Activated naive CD4-positive, alpha-beta T cell treated with Interleukin-2 at 50 U/mL for 16 hours (primary cell): ENCODE measurements at regions not wholly inside any gene's neighbourhood (a gene's known extent, or its start where the extent isn't known, plus 50 kb on each side); places are given as distances from the start of the nearest gene placed in this dataset.

Source experiments
- DNase-seq: peaks from one replicate; pipeline ENCODE4 v3.0.0-alpha.2; 2020

DNA sequence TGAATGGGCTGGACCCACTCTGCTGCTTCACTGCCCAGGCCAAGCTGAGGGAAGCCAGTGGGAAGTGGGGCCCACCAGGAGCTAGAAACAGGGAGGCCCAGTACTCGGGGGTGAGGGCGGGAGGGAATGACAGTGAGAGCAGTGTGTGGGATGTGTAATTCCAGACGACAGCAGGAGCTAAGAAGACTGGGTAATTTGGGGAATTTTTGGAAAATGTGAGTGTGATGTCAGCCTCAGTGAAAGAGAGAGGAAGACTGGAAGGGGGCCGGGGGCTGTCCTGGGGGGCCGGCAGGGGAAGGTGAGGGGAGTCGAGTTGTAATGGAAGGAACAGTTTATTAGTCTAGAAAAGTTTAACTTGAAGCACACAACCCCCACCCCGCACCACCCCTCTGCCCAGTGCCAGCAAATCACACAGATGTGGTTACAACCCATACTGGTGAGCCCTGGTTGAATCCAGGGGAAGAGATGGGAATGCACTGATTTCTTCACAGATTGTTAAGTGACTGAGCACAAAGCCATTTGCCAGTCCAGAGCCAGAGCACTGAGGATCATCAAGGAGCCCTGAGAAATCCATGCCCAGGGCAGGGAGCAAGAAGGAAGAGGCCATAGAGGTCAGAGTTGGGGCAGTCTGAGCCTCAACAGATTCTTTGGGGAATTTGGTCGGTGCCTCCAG, 76.7 kb upstream of the PKDCC start:
- no peak for DNase-seq

DNA sequence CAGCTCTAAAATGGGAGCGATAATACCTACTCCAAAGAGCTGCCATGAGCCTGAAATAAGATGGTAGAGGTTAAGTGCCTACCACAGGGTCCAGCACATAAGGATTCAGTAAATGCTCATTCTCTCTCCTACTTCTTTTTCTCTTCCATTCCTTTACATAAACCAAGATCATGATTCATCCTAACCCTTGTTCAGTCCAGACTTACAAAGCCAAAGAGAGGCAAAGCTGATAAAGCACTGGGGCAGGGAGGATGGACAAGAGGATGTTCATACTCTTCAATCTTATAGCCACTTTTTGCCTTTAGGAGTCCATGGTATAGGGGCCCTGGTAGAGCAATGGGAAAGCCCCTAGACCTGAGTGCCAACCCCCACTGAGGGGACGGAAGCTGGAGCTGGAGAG, 75.6 kb upstream of the PKDCC start:
- DNase-seq = no peak

DNA sequence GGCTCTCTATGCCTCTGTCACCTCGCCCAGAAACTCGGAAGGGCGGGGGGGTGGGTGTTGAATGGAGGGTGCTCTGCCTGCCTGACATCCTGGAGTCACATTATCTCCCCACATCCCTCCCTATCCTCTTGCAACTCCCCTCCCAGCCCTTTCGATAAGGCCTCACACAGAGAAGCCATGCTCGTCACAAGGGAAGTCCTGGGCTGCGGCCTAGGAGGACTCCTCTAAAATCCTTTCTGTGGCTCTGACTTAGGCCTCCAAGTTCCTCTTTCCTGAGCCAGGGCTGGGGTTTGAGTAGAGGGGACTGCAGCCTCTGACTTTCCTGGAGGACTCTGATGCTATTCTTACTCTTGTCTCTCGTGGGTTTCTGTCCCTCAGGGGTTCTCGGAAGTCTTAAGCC, 75.0 kb upstream of the PKDCC start:
- no peak for DNase-seq

DNA sequence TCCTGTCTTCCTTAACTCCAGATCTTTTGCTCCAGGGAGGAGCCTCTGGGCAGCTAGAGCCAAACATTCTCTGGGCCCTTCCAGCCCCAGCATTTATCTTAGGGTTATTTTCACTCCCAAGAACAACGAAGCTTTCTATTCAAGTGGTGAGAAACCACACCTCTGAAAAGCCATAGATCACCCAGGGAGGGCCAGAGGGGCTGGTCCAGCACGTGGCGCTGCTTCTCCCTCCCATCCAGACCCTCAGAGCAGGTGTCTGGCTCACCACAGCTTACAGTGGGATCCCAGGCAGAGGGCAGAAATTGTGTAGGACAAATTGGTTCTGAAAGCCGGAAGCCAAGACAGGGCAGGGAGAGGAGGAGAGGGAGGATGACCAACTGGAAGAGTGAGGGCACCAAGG, 74.0 kb upstream of the PKDCC start:
- no peak for DNase-seq

DNA sequence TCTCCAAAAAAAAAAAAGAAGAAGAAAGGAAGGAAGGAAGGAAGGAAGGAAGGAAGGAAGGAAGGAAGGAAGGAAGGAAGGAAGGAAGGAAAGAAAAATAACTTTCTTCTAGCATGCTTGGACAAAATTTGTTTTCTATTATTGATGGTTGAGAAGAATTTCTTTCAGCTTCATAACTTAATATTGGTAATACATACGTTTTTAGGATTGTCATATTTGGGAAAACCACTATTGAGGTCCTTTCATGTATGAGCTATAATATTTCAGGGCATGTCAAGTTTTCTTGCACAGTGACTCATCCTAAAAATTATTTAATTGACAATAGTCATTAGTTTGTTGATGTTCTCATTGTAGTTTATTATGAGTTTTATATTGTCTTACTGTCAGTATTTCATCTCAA, 66.4 kb upstream of the PKDCC start:
- DNase-seq = no peak

DNA sequence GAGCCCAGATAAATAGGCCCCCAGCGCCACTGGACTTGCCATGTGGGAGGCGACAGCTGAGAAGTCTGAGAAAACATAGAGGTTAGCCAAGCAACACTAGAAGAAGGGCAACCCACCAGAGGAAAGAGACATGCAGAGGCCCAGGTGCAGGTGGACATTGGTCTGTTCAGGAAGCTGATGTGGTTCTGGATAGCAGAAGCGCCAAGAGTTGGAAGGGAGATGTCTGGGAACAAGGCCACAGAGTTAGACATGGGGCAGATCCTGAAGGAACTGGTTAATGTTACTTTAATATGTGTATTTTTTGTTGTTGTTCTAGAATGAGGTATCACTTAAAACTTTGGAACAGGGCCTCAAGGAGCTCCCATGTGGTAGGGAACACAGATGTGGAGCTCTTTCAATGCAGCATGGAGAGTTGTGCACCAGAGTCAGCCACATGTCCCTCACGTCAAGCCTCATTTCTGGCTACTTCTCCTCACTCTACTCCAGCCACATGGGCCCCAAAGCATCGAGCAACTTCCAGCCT, 62.2 kb upstream of the PKDCC start:
- no peak for DNase-seq

DNA sequence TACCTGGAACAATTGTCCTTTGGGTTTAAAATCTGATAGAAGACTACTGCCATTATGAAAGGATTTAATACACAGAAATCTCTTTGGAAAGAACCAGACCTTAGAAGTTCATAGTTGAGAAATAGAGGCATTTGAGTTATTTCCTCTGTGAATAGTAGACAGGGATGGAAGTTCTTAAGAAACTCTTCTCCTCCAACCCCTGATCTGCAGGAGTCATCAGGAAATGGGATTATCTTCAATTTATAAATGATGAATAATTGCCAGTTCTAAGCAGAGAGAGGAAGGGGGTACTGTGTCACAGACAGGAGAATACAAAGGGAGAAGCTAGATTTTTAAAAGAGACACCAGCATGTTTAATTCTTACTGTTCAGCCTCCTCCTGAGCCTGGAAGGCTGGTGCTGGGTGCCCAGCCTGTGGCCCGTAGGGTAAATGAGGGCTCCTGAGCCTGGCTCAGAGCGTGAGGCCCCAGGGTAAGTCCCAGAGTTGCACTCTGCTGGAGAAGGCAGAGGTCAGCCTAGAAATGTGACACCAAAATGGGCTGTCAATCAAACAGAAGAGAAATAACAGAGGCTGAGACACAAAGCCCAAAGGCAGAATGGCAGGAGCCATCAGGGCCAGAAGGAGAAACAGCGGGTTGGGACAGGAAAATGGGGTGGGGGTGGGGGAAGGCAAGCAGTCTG, 58.2 kb upstream of the PKDCC start:
- DNase-seq = no peak

DNA sequence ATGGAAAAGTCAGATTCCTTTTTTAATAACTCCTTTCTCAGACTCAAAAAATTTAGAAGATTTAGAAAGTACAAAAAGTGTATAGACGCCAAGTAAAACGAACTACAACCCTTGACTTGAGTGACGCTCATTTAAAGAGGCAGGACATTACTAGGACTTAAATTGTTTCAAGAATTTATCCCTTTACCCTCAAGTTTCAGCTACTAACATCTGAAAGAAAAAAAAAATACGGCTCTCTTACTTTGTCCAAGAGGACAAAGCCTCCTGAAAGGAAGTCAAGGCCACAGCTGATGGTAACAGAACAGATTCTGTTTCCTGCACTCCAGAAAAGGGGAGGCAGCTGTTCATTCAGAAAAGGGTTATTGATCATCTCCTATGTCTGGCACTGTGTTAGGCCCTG, 57.6 kb upstream of the PKDCC start:
- DNase-seq = no peak

DNA sequence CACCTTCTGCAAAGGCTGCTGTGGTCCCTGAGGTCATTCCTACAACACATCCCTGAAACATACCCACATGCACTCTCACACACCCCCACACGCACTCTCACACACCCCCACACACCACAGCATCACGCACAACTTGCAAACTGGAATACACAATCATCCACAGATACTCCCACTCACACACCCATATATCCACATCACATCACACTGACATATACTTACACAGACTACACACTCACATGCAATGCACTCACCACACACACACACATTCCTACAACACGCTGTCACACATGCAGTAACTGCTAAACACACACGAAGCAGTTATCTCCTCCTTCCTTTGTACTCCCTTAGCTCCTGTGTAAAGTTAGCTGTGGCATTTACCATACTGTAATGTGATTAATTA, 57.1 kb upstream of the PKDCC start:
- no peak for DNase-seq

DNA sequence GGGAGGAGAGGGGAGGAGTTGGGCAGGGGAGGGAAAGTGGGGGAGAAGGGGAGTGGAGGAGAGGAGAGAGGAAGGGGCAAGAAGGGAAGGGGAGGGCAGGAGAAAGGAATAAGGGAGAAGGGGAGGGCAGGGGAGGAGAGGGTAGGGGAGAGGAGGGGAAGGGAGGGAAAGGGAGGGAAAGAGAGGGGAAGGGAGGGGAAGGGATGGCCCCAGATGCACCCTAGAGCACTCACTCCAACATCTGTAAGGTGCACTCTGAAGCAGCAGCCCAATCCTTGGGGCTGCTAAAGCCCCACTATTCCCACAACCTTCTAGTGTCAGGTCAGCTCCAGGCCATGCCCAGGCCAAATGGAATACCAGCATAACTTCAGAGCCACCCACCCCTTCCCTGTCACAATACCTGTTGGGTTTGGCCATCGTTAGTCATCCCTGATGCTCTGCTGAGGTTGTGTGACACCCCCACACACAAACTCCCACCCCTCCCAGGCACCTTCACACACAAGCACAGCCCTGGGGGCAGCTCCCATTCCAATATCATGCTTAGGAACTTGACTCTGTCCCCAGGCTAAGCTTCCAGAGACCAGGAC, 55.7 kb upstream of the PKDCC start:
- DNase-seq = no peak

DNA sequence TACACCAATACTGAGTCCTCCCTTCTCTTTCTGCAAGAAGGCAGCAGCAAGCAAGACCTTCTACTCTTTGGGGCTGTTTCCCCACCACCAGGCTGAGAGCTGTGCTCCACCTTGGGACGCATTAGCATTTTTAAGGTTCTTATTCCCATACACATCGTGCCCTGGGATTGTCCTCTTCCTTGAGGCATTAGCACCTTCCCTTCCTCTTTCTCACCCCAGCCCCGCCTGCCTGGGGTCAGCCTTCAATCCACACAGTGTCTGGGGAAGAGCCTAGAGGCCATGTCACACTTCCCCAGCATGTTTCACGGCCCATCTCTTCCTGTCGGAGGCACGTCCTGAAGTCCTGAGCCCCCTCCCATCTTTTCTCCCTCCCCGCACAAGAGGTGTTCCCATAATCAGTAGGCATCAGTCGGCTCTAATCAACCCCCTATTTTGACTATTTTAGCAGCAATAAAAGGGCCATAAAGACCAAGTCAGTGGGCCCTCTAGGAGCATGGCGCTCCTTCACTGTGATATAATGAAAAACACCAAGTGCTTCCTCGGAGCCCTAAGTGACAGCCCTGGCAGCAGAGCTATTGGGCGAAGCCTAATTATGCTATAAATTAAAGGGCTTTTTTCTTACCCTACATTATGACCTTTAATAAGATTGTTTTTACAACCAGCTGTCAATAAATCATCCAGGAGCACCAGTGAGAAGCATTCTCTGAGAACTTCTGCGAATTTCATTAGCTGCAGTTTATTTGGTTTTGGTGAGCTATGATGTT, 55.0 kb upstream of the PKDCC start:
- DNase-seq = no peak

DNA sequence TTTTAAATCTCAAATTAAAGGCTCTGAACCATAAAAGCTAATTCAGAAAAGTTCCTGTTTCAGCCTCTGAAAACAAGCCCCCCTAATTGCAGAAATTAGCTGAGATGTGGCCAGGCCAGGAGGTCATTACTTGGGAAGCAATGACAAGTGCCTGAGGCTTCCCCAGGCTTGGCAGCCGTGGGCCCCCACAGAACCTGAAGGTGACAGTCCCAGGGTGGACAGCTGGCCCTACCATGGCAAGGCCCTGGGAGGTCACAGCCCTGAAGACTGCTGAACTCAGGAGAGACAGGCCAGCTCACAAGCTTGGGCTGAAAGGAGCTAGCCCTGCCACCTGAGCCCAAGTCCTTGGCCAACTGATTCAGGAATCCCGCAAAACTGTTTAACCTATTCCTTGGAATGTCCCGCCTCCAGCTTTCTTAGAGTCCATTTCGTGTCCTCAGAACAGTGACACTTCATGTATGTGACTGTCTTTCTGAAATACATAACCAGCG, 54.3 kb upstream of the PKDCC start:
- DNase-seq = no peak

DNA sequence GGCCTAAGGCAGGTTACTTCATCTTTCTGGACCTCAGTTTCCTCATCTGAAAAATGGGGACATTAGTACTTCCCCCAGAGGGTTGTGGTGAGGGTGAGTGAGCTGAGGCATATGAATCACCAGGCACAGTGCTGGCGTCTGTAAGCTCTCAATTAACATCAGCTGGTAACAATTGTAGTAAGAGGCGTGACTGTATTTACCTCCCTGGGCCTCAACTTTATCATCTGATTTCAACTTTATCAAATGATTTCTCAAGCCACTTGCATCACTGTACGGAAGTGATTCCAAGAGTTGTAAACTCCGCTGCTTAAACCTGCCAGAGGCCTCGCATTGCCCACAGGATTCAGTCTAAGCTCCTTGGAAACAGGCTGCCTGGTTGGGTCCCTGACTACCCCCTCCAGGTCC, 53.6 kb upstream of the PKDCC start:
- DNase-seq = no peak

DNA sequence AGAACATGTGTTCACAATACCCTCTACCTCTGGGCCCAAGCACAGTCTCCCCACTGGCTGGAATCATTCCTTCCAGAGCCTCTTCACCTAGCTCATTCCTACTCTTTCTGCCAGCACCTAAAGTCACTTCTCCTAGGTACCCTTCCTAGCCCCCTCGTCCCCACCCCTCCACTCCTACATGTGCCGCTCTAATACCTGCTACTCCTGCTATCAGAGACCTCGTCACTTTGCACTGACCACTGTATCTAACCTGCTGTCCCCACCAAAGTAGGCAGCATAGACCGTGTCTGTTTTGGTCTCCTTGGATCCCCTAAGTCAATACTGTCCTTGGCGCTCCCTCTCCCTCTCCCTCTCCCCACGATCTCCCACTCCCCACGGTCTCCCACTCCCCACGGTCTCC, 53.2 kb upstream of the PKDCC start:
- DNase-seq = no peak

DNA sequence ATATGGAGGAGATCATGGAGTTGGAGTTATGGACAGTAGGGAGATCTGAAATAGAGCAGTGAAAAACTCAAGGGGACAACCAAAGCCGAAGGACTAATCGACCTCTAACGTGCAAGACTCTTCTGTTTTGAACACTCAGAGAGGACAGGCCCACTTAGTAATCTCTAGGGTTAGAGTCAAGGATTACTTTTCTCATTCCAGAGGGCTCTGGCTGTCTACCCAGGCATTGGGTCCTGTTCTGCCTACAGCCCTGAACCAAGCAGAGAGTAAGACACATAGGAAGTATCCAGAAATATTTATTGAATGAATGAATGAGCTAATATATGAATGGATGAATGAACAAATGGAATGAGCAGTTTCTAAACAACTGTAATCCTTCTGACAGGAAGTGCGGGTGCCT, 50.3 kb upstream of the PKDCC start:
- no peak for DNase-seq
